ENCODE measurements at regions not wholly inside any gene's neighbourhood (a gene's known extent, or its start where the extent isn't known, plus 50 kb on each side); places are given as distances from the start of the nearest gene placed in this dataset.
"Not testable (repeated sequence)": the region's sequence is repeated elsewhere in the genome, so short reads cannot be mapped to it uniquely, and the experiment has no call there.

DNA sequence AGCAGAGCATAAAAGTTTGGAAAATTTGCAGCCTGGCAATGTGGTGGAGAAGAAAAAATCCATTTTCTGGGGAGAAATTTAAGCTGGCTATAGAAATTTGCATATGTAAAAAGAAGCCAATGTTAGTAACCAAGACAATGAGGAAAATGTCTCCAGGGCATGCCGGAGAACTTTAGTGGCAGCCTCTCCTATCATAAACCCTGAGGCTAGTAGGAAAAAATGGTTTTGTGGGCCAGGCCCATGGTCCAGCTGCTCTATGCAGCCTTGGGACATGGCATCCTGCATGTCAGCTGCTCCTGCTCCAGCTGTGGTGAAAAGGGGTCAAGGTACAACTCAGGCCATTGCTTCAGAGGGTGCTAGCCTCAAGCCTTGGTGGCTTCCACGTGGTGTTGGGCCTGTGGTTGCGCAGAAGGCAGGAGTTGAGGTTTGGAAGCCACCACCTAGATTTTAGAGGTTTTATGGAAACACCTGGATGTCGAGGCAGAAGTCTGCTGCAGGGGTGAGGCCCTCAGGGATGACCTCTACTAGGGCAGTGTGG lies 101.8 kb upstream of the SYNCRIP start:
- Histone ChIP-seq H3K4me3 (no peak overlapping the region), H3K4me1 (no peaks in the 10 kb centered on the region), H3K27ac (no peak overlapping the region), H3K9me3 (no peaks in the 10 kb centered on the region), H3K36me3 (no peaks in the 10 kb centered on the region), H3K27me3 (no peaks in the 10 kb centered on the region)
- 37 to 60% methylated on average over 1 to 2 of the region's 4 CpGs for WGBS, 2 donors (ENCODE audit: low coverage in 1 of 2)
- no peak for ATAC-seq
- no peak for TF ChIP-seq POLR2A (IDR thresholded peaks at IDR 0.05)
- TF ChIP-seq, protein P1, sequence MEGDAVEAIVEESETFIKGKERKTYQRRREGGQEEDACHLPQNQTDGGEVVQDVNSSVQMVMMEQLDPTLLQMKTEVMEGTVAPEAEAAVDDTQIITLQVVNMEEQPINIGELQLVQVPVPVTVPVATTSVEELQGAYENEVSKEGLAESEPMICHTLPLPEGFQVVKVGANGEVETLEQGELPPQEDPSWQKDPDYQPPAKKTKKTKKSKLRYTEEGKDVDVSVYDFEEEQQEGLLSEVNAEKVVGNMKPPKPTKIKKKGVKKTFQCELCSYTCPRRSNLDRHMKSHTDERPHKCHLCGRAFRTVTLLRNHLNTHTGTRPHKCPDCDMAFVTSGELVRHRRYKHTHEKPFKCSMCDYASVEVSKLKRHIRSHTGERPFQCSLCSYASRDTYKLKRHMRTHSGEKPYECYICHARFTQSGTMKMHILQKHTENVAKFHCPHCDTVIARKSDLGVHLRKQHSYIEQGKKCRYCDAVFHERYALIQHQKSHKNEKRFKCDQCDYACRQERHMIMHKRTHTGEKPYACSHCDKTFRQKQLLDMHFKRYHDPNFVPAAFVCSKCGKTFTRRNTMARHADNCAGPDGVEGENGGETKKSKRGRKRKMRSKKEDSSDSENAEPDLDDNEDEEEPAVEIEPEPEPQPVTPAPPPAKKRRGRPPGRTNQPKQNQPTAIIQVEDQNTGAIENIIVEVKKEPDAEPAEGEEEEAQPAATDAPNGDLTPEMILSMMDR (IDR thresholded peaks at IDR 0.05), result no peak

DNA sequence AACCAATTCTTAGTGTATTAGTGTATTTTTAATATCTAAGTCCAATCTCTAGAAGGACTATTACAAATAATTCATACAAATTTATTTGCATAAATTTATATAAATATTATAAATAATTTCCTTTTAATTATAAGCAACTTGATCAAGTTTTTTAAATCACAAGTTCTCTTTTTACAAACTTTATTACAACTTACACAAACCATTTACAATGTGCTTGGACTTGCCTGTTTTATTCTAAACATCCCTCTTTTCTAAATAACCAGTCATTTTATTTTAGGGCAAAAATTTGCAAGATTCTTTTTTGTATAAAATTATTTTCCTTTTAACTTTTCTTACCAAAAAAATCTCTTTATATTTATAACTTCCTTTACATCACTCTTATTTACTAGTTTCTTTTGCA lies 83.5 kb upstream of the SYNCRIP start:
- Histone ChIP-seq H3K27ac (no peak overlapping the region), H3K9me3 (no peaks in the 10 kb centered on the region), H3K4me1 (no peaks in the 10 kb centered on the region), H3K4me3 (no peak overlapping the region), H3K27me3 (no peaks in the 10 kb centered on the region), H3K36me3 (no peaks in the 10 kb centered on the region)
- TF ChIP-seq EP300 (IDR thresholded peaks at IDR 0.05), result no peak
- TF ChIP-seq, protein P1 (IDR thresholded peaks at IDR 0.05), result no peak
- no peak for TF ChIP-seq POLR2A (IDR thresholded peaks at IDR 0.05)
- no peak for TF ChIP-seq POLR2AphosphoS5 (IDR thresholded peaks at IDR 0.05)
- ATAC-seq, result no peak

DNA sequence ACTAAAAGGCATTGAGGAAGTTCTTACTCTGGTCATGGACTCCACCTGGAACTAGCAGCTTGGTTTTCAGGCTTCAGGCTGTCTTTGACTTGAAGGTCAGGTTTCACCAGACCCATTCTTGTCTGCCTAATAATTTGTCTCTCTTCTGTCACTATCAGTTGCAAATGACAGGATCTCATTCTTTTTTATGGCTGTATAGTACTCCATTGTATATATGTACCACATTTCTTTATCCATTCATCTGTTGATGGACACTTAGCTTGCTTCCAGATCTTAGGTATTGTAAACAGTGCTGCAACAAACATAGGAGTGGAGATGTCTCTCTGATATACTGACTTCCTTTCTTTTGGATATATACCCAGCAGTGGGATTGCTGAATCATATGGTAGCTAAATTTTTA lies 73.1 kb upstream of the SYNCRIP start:
- Histone ChIP-seq H3K9me3 (no peaks in the 10 kb centered on the region), H3K36me3 (no peaks in the 10 kb centered on the region), H3K27me3 (no peaks in the 10 kb centered on the region), H3K27ac (no peak overlapping the region), H3K4me3 (no peak overlapping the region), H3K4me1 (no peaks in the 10 kb centered on the region)
- no peak for ATAC-seq
- TF ChIP-seq, protein P1 (IDR thresholded peaks at IDR 0.05), result no peak
- no peak for TF ChIP-seq EP300 (IDR thresholded peaks at IDR 0.05)
- no peak for TF ChIP-seq POLR2AphosphoS5 (IDR thresholded peaks at IDR 0.05)

DNA sequence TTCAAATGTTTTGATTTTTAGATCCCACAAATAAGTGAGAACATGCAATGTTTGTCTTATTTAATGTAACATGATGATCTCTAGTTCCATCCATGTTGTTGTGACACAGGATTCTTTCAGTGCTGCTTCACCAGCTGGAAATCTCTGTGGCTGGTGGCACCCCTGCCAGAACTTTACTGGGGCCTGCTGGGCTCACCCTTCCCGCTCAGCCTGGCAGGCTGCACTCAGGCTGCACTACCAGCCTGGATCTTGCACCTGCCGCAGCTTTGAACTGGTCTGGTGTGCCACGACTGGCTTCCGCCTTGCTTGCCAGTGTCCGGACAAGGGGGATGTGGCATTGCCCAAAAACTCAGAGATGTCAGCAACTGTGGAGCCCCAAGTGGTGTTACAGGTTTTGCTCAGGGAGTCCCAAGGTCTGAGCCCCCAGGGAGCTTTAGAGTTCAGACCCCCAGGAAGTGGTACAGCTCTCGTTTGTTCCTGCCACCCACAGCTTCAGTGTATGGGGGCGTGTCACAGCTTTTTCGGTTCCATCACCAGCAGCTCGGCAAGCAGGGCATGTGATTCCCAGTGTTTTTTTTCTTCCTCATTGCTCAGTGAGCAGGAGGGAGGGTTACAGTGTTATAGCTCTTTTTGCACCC lies 72.3 kb upstream of the SYNCRIP start:
- H3K27ac ChIP-seq, result no peak overlapping the region
- 86% methylated on average over 1 of the region's 9 CpGs; no CpG with 5 or more reads in 1 of the 2 donors for WGBS, 2 donors (ENCODE audit: low coverage in 1 of 2)
- no peaks in the 10 kb centered on the region for H3K4me1 ChIP-seq
- no peak overlapping the region for H3K4me3 ChIP-seq
- TF ChIP-seq POLR2AphosphoS5 (IDR thresholded peaks at IDR 0.05) (no peak), EP300 (IDR thresholded peaks at IDR 0.05) (no peak), POLR2A (IDR thresholded peaks at IDR 0.05) (no peak)
- TF ChIP-seq, protein P1 (IDR thresholded peaks at IDR 0.05), result no peak
- H3K36me3 ChIP-seq, result no peaks in the 10 kb centered on the region
- ATAC-seq, result no peak
- no peaks in the 10 kb centered on the region for H3K9me3 ChIP-seq
- H3K27me3 ChIP-seq, result no peaks in the 10 kb centered on the region

DNA sequence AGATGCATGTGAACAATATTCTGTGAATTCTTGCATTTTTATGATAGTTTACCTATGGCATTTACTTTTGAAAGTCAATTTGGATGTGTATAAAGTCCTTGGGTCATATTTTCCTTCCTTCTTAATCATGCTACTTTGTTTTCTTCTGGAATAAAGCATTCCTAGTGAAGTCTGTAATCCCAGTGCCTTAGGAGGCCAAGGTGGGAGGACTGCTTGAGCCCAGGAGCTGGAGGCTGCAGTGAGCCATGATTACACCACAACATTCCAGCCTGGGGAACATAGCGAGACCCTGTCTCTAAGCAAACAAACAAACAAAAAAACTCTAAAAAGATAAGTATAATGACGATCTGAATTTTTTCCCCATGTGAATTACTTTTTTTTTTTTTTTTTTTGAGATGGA lies 69.7 kb upstream of the SYNCRIP start:
- no peak for ATAC-seq
- 83 to 100% methylated on average over 2 of the region's 2 CpGs for WGBS, 2 donors (ENCODE audit: low coverage in 1 of 2)
- TF ChIP-seq POLR2AphosphoS5 (IDR thresholded peaks at IDR 0.05) (no peak), EP300 (IDR thresholded peaks at IDR 0.05) (no peak), POLR2A (IDR thresholded peaks at IDR 0.05) (no peak)
- TF ChIP-seq, protein P1 (IDR thresholded peaks at IDR 0.05), result no peak
- no peaks in the 10 kb centered on the region for H3K4me1 ChIP-seq
- no peak overlapping the region for H3K4me3 ChIP-seq
- no peaks in the 10 kb centered on the region for H3K27me3 ChIP-seq
- no peaks in the 10 kb centered on the region for H3K36me3 ChIP-seq
- no peak overlapping the region for H3K27ac ChIP-seq
- no peaks in the 10 kb centered on the region for H3K9me3 ChIP-seq

DNA sequence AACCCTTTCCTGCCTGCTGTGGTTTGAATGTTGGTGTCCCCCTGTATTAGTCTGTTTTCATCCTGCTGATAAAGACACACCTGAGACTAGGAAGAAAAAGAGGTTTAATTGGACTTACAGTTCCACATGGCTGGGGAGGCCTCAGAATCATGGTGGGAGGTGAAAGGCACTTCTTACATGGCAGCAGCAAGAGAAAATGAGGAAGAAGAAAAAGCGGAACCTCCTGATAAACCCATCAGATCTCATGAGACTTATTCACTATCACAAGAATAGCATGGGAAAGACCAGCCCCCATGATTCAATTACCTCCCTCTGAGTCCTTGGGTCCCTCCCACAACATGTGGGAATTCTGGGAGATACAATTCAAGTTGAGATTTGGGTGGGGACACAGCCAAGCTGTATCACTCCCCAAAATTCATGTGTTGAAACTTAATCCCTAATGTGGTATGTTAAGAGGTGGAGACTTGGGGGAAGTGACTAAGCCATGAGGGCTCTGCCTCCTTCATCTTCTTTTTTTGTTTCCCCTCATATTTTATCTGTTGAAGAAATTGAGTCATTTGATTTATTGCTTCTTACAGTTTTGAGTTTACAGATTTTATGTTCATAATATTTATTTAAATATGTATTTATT lies 64.9 kb upstream of the SYNCRIP start:
- H3K9me3 ChIP-seq, H3K36me3 ChIP-seq, H3K27me3 ChIP-seq, H3K4me3 ChIP-seq, H3K27ac ChIP-seq, H3K4me1 ChIP-seq, ATAC-seq: not testable (repeated sequence)
- WGBS, 2 donors (ENCODE audit: low coverage in 1 of 2), result 86 to 100% methylated on average over 1 of the region's 1 CpG
